ENCODE measurements at regions not wholly inside any gene's neighbourhood (a gene's known extent, or its start where the extent isn't known, plus 50 kb on each side); places are given as distances from the start of the nearest gene placed in this dataset.
"Not testable (repeated sequence)": the region's sequence is repeated elsewhere in the genome, so short reads cannot be mapped to it uniquely, and the experiment has no call there.

DNA sequence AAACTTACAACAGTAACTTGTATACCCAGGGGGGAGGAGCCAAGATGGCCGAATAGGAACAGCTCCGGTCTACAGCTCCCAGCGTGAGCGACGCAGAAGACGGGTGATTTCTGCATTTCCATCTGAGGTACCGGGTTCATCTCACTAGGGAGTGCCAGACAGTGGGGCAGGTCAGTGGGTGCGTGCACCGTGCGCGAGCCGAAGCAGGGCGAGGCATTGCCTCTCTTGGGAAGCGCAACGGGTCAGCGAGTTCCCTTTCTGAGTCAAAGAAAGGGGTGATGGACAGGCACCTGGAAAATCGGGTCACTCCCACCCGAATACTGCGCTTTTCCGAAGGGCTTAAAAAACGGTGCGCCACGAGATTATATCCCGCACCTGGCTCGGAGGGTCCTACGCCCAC is 278.8 kb downstream of the FAM47B start:
- WGBS, 2 donors: 79 to 90% methylated on average over 26 of the region's 26 CpGs
- not testable (repeated sequence) for H3K4me3 ChIP-seq (ENCODE audit: low read depth in 1 of 2, low read length in 2 of 2); H3K36me3 ChIP-seq (ENCODE audit: control insufficient read depth in 2 of 2, insufficient read depth in 2 of 2, low read length in 1 of 2); H3K27ac ChIP-seq (ENCODE audit: low read depth in 2 of 2, low read length in 1 of 2); H3K27me3 ChIP-seq (ENCODE audit: control insufficient read depth in 1 of 2, insufficient read depth in 2 of 2, low read length in 2 of 2); H3K9me3 ChIP-seq (ENCODE audit: control insufficient read depth in 2 of 2, insufficient read depth in 1 of 2, low read depth in 1 of 2, low read length in 1 of 2); H3K4me1 ChIP-seq (ENCODE audit: control insufficient read depth in 2 of 2, insufficient read depth in 2 of 2, low read length in 1 of 2)

DNA sequence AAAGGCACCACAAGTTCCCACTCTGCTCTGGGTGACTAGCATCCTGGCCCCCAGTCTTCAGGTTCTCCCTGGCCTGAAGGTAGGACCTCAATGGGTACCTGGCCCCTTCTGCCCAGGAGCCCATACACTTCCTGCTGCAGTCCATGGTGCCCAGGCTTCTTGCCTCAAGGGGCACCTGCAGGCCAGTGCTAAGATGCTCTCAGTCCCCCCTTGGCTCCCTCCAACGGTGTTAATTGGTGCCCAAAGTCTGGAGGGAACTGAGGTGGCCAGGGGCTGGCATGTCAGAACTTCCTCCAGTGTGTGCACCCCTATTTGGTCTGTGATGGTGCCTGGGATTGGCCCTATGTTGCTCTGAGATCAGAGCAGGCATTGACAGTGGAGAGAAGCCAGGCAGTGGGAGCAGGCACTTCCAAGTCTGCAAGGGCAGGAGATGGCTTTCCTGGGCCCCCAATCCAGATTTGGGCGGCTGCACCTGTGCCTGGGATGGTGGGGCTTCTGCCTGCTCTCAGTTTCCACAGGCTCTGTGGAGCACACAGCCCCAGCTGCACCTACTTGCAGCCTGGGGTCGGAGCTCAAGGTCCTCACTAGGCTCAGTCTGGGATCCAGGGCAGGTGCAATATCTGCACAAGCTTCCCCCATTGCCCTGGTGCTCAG is 301.6 kb downstream of the FAM47B start:
- Histone ChIP-seq H3K9me3 (ENCODE audit: control insufficient read depth in 2 of 2, insufficient read depth in 1 of 2, low read depth in 1 of 2, low read length in 1 of 2) (no peaks in the 10 kb centered on the region), H3K27ac (ENCODE audit: low read depth in 2 of 2, low read length in 1 of 2) (no peak overlapping the region), H3K4me3 (ENCODE audit: low read depth in 1 of 2, low read length in 2 of 2) (no peak overlapping the region), H3K27me3 (ENCODE audit: control insufficient read depth in 1 of 2, insufficient read depth in 2 of 2, low read length in 2 of 2) (no peaks in the 10 kb centered on the region), H3K36me3 (ENCODE audit: control insufficient read depth in 2 of 2, insufficient read depth in 2 of 2, low read length in 1 of 2) (no peaks in the 10 kb centered on the region), H3K4me1 (ENCODE audit: control insufficient read depth in 2 of 2, insufficient read depth in 2 of 2, low read length in 1 of 2) (no peaks in the 10 kb centered on the region)
- WGBS, 2 donors: 49 to 73% methylated on average over 3 of the region's 3 CpGs

DNA sequence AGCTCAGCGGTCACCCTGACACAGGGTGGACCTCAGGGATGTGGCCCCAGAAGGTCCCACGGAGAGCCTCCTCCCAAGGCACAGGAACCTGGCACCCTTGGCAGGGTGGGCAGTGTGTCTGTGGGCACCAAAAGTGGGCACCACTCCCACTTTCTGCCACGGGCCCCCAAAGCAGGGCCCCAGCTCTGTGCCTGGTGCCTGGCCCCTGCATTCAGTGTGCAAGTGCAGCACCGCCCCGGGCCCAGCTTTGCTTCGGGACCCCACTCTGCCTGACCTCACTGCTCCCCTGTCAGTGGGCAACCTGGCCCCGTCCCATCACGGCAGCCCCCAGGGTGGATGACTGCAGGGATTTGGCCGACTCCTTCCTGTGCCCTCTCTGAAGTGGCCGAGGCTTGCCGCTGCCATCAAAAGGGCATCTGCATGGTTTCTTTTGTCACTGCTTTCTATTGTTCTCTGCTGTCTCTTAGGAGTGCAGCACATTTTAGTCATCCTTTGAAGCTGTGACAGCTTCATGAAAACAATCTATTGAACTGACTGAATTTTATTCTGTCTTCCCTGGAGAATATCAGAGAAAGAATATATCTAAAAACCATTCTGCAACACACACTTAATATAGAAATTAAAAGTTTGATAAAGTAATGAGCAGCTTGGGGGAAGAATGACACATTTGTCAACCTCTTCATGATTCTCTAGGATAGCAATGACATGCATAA is 302.4 kb downstream of the FAM47B start:
- Histone ChIP-seq H3K27me3 (ENCODE audit: control insufficient read depth in 1 of 2, insufficient read depth in 2 of 2, low read length in 2 of 2) (no peaks in the 10 kb centered on the region), H3K27ac (ENCODE audit: low read depth in 2 of 2, low read length in 1 of 2) (no peak overlapping the region), H3K36me3 (ENCODE audit: control insufficient read depth in 2 of 2, insufficient read depth in 2 of 2, low read length in 1 of 2) (no peaks in the 10 kb centered on the region), H3K4me1 (ENCODE audit: control insufficient read depth in 2 of 2, insufficient read depth in 2 of 2, low read length in 1 of 2) (no peaks in the 10 kb centered on the region), H3K4me3 (ENCODE audit: low read depth in 1 of 2, low read length in 2 of 2) (no peak overlapping the region), H3K9me3 (ENCODE audit: control insufficient read depth in 2 of 2, insufficient read depth in 1 of 2, low read depth in 1 of 2, low read length in 1 of 2) (no peaks in the 10 kb centered on the region)
- WGBS, 2 donors: 82 to 85% methylated on average over 11 of the region's 11 CpGs

DNA sequence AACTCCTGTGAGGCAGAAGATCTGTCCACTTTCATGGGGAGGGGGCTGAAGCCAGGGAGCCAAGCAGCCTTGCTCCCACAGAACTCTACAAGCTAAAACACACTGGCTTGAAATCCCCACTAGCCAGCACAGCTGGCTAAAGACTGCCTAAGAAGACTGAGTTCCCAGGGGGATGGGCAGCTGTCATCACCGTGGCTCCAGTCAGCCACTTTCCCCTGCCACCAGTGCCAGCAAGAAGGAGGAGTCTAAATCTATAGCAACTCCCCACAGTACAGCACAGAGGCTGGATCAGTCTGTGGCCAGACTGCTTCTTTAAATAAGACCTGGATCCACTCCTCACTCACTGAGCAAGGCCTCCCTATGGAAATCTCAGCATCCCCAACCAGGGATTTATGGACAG is 308.6 kb downstream of the FAM47B start:
- H3K36me3 ChIP-seq (ENCODE audit: control insufficient read depth in 2 of 2, insufficient read depth in 2 of 2, low read length in 1 of 2): no peaks in the 10 kb centered on the region
- no peaks in the 10 kb centered on the region for H3K4me1 ChIP-seq (ENCODE audit: control insufficient read depth in 2 of 2, insufficient read depth in 2 of 2, low read length in 1 of 2)
- WGBS, 2 donors: 52 to 64% methylated on average over 1 of the region's 1 CpG
- no peak overlapping the region for H3K27ac ChIP-seq (ENCODE audit: low read depth in 2 of 2, low read length in 1 of 2)
- no peaks in the 10 kb centered on the region for H3K9me3 ChIP-seq (ENCODE audit: control insufficient read depth in 2 of 2, insufficient read depth in 1 of 2, low read depth in 1 of 2, low read length in 1 of 2)
- no peaks in the 10 kb centered on the region for H3K27me3 ChIP-seq (ENCODE audit: control insufficient read depth in 1 of 2, insufficient read depth in 2 of 2, low read length in 2 of 2)
- no peak overlapping the region for H3K4me3 ChIP-seq (ENCODE audit: low read depth in 1 of 2, low read length in 2 of 2)

DNA sequence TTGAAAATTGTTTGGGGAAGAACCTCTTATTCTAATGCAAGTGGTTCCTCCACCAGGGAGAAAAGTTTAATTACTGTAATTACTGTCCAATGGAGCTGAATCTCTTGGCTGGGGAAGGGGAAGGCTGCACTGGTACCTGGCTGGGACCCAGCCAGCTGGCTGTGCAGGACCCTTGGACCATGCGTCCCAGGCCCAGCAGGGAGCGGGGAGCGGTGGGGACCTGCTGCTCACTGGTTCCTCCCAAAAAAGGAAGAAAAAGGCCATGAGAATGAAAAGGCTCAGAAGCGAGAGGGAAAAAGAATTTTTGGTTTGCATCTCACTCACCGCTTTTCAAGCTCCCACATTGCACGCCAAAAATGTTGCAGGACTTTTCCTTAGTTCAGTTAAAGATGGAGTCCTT is 333.5 kb downstream of the FAM47B start:
- no peak overlapping the region for H3K4me3 ChIP-seq (ENCODE audit: low read depth in 1 of 2, low read length in 2 of 2)
- 74 to 87% methylated on average over 6 of the region's 6 CpGs for WGBS, 2 donors
- H3K27me3 ChIP-seq (ENCODE audit: control insufficient read depth in 1 of 2, insufficient read depth in 2 of 2, low read length in 2 of 2): no peaks in the 10 kb centered on the region
- peaks cover 0 to 2% of the 10 kb centered on the region in 2 donors for H3K9me3 ChIP-seq (ENCODE audit: control insufficient read depth in 2 of 2, insufficient read depth in 1 of 2, low read depth in 1 of 2, low read length in 1 of 2)
- no peaks in the 10 kb centered on the region for H3K4me1 ChIP-seq (ENCODE audit: control insufficient read depth in 2 of 2, insufficient read depth in 2 of 2, low read length in 1 of 2)
- no peak overlapping the region for H3K27ac ChIP-seq (ENCODE audit: low read depth in 2 of 2, low read length in 1 of 2)
- no peaks in the 10 kb centered on the region for H3K36me3 ChIP-seq (ENCODE audit: control insufficient read depth in 2 of 2, insufficient read depth in 2 of 2, low read length in 1 of 2)

DNA sequence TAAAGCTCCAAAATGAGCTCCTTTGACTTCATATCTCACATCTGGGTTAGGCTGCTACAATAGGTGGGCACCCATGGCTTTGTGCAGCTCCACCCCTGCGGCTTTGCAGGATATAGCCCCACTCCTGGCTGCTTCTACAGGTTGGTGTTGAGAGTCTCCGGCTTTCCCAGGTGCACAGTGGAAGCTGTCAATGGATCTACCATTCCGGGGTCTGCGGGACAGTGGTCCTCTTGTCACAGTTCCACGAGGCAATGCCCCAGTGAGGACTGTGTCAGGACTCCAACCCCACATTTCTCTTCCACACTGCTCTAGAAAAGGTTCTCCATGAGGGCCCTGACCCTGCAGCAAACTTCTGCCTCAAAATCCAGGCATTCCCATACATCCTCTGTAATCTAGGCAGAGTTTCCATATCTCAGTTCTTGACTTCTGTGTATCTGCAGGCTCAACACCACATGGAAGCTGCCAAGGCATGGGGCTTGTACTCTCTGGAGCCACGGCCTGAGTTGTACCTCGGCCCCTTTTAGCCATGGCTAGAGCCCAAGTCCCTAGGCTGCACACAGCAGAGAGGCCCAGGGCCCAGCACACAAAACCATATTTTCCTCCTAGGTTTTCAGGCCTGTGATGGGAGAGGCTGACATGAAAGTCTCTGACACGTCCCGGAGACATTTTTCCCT is 342.8 kb downstream of the FAM47B start:
- H3K9me3 ChIP-seq (ENCODE audit: control insufficient read depth in 2 of 2, insufficient read depth in 1 of 2, low read depth in 1 of 2, low read length in 1 of 2): no peaks in the 10 kb centered on the region
- H3K36me3 ChIP-seq (ENCODE audit: control insufficient read depth in 2 of 2, insufficient read depth in 2 of 2, low read length in 1 of 2): no peaks in the 10 kb centered on the region
- no peak overlapping the region for H3K27ac ChIP-seq (ENCODE audit: low read depth in 2 of 2, low read length in 1 of 2)
- H3K4me1 ChIP-seq (ENCODE audit: control insufficient read depth in 2 of 2, insufficient read depth in 2 of 2, low read length in 1 of 2): no peaks in the 10 kb centered on the region
- no peak overlapping the region for H3K4me3 ChIP-seq (ENCODE audit: low read depth in 1 of 2, low read length in 2 of 2)
- 68 to 83% methylated on average over 9 of the region's 9 CpGs for WGBS, 2 donors
- no peaks in the 10 kb centered on the region for H3K27me3 ChIP-seq (ENCODE audit: control insufficient read depth in 1 of 2, insufficient read depth in 2 of 2, low read length in 2 of 2)

DNA sequence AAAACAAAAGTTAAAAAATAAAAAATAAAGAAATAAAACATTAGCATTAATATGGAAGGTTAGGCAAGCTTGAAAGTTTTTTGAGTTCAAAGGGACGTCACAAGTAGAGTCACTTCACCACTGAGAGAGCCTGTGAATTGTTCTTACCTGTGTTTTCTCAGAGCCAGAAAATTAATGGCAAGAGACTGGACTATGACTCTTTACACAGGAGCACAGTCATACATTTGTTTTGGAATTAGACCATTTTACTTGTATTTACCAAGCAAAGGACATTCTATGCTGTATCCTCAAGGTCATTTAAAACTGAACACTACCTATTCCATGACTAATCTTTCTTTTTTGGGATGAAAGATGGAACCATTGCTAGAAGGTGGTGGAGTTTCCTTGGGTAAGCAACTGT is 346.1 kb downstream of the FAM47B start:
- H3K9me3 ChIP-seq (ENCODE audit: control insufficient read depth in 2 of 2, insufficient read depth in 1 of 2, low read depth in 1 of 2, low read length in 1 of 2): no peaks in the 10 kb centered on the region
- no peaks in the 10 kb centered on the region for H3K36me3 ChIP-seq (ENCODE audit: control insufficient read depth in 2 of 2, insufficient read depth in 2 of 2, low read length in 1 of 2)
- H3K4me1 ChIP-seq (ENCODE audit: control insufficient read depth in 2 of 2, insufficient read depth in 2 of 2, low read length in 1 of 2): no peaks in the 10 kb centered on the region
- no peaks in the 10 kb centered on the region for H3K27me3 ChIP-seq (ENCODE audit: control insufficient read depth in 1 of 2, insufficient read depth in 2 of 2, low read length in 2 of 2)
- no peak overlapping the region for H3K27ac ChIP-seq (ENCODE audit: low read depth in 2 of 2, low read length in 1 of 2)
- 68 to 84% methylated on average over 1 of the region's 1 CpG for WGBS, 2 donors
- H3K4me3 ChIP-seq (ENCODE audit: low read depth in 1 of 2, low read length in 2 of 2): no peak overlapping the region

DNA sequence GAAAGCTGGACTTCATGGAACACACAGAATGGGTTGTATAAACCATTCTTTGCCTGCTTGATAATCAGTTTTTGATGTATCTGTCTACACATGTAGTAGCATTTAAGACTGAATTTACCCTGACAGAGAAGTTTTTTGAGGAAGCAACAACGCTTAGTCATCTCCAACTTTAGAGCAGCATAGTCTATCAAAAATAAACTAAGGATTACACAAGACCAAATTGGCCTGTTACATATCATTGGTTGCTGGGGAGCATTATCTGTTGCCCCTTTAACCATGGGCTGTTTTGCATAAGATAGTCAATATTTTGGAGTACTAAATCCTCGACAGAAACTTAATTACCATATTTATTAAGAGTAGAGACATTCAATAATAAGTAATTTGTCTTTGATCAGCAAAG is 347.4 kb downstream of the FAM47B start:
- no peaks in the 10 kb centered on the region for H3K4me1 ChIP-seq (ENCODE audit: control insufficient read depth in 2 of 2, insufficient read depth in 2 of 2, low read length in 1 of 2)
- no peaks in the 10 kb centered on the region for H3K36me3 ChIP-seq (ENCODE audit: control insufficient read depth in 2 of 2, insufficient read depth in 2 of 2, low read length in 1 of 2)
- H3K27ac ChIP-seq (ENCODE audit: low read depth in 2 of 2, low read length in 1 of 2): no peak overlapping the region
- no peaks in the 10 kb centered on the region for H3K9me3 ChIP-seq (ENCODE audit: control insufficient read depth in 2 of 2, insufficient read depth in 1 of 2, low read depth in 1 of 2, low read length in 1 of 2)
- WGBS, 2 donors: 49 to 51% methylated on average over 2 of the region's 2 CpGs
- H3K27me3 ChIP-seq (ENCODE audit: control insufficient read depth in 1 of 2, insufficient read depth in 2 of 2, low read length in 2 of 2): no peaks in the 10 kb centered on the region
- no peak overlapping the region for H3K4me3 ChIP-seq (ENCODE audit: low read depth in 1 of 2, low read length in 2 of 2)

DNA sequence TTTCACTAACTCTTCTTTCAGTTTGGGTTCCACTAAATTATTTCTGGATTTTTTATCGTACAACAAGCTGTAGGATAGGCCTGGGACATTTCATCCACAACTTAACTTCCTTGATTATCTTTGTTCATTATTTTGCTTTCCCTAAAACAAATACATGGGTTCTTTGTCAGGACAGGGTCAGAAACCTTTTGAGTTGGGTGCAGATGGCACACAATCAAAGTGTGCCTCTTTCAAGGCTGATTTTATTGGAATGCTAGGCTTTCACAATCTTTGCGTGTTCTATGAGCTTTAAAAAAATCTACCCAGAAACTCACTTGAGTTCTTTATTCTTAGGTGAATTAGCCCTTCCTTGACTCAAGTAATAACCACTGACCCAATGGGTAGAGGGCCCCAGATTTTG is 348.4 kb downstream of the FAM47B start:
- Histone ChIP-seq H3K9me3 (ENCODE audit: control insufficient read depth in 2 of 2, insufficient read depth in 1 of 2, low read depth in 1 of 2, low read length in 1 of 2) (no peaks in the 10 kb centered on the region), H3K36me3 (ENCODE audit: control insufficient read depth in 2 of 2, insufficient read depth in 2 of 2, low read length in 1 of 2) (no peaks in the 10 kb centered on the region), H3K4me3 (ENCODE audit: low read depth in 1 of 2, low read length in 2 of 2) (no peak overlapping the region), H3K27me3 (ENCODE audit: control insufficient read depth in 1 of 2, insufficient read depth in 2 of 2, low read length in 2 of 2) (no peaks in the 10 kb centered on the region), H3K27ac (ENCODE audit: low read depth in 2 of 2, low read length in 1 of 2) (no peak overlapping the region), H3K4me1 (ENCODE audit: control insufficient read depth in 2 of 2, insufficient read depth in 2 of 2, low read length in 1 of 2) (no peaks in the 10 kb centered on the region)
- 75 to 88% methylated on average over 2 of the region's 2 CpGs for WGBS, 2 donors

DNA sequence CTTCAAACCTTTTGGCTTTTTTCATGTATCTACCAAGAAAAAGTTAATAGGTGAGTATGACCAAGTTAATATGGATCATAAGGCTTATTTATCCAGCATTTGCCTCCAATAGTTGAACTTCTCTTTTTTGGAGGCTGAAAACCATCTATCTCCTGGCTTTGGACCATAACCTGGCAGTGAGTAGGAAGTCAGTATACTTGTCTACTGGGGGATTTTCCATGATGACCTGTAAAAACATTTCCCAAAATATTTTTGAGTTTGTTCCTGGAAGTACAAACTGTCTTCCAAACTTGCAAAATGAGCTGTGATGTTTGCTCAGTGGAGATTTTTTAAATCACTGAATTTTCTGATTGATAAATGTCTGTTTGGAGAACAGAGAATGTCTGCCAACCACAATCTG is 349.9 kb downstream of the FAM47B start:
- Histone ChIP-seq H3K27ac (ENCODE audit: low read depth in 2 of 2, low read length in 1 of 2) (no peak overlapping the region), H3K4me3 (ENCODE audit: low read depth in 1 of 2, low read length in 2 of 2) (no peak overlapping the region), H3K9me3 (ENCODE audit: control insufficient read depth in 2 of 2, insufficient read depth in 1 of 2, low read depth in 1 of 2, low read length in 1 of 2) (no peaks in the 10 kb centered on the region), H3K4me1 (ENCODE audit: control insufficient read depth in 2 of 2, insufficient read depth in 2 of 2, low read length in 1 of 2) (no peaks in the 10 kb centered on the region), H3K27me3 (ENCODE audit: control insufficient read depth in 1 of 2, insufficient read depth in 2 of 2, low read length in 2 of 2) (no peaks in the 10 kb centered on the region), H3K36me3 (ENCODE audit: control insufficient read depth in 2 of 2, insufficient read depth in 2 of 2, low read length in 1 of 2) (no peaks in the 10 kb centered on the region)

Measured in esophagus (tissue), 2 donors.